ENCODE measurements at regions not wholly inside any gene's neighbourhood (a gene's known extent, or its start where the extent isn't known, plus 50 kb on each side); places are given as distances from the start of the nearest gene placed in this dataset.
"Not testable (repeated sequence)": the region's sequence is repeated elsewhere in the genome, so short reads cannot be mapped to it uniquely, and the experiment has no call there.

DNA sequence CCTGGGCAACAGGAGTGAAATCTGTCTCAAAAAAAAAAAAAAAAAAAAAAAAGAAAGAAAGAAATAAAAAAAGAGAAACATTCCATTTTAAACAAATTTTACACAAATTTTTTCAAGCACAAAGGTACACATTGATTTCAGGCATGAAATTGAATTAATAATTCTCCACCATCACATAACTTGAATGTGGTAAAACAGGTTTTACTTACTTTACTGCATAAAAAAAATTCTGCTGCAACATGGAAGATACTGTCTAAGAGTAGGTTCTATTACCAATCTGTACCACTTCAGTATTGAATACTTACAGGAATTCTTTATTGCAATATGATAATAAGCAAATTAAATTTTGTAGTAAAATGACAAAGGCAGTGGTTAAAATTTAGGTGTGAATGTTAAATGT is 271.6 kb upstream of the ARSJ start:
- no peak for DNase-seq

DNA sequence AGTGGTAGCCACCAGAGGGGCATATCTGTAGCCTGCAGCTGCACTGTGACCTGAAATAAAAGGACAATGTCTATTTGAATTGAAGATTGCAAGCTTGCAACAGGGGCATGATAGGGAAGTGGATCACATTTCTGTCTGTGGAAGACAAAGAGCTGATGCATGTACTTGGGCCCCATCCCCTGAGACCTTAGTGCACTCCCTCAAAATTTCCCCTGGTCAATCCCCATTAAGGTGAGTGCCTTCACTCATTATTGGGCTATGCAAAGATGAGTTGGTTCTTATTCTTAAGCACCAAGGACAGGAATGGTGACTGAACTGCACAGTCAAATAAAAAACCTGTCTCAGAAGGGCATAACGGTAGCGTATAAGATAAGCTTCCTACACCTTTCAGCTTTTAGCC is 273.1 kb upstream of the ARSJ start:
- no peak for DNase-seq

DNA sequence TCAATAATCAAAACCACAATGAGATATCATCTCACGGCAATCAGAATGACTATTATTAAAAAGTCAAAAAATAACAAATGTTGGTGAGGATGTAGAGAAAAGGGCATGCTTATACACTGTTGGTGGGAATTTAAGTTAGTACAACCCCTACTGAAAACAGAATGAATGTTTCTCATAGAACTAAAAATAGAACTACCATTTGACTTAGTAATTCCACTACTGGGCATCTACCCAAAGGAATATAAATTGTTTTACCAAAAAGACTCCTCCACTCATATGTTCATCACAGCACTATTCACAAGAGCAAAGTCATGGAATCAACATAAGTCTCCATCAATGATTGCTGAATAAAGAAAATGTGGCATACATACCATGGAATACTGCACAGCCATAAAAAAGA is 278.1 kb upstream of the ARSJ start:
- no peak for DNase-seq

DNA sequence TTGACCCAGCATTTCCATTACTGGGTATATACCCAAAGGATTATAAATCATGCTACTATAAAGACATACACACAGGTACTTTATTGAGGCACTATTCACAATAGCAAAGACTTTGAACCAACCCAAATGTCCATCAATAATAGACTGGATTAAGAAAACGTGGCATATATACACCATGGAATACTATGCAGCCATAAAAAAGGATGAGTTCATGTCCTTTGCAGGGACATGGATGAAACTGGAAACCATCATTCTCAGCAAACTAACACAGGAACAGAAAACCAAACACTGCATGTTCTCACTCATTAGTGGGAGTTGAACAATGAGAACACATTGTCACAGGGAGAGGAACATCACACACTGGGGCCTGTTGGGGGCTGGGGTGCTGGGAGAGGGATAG is 283.0 kb upstream of the ARSJ start:
- not testable (repeated sequence) for DNase-seq

DNA sequence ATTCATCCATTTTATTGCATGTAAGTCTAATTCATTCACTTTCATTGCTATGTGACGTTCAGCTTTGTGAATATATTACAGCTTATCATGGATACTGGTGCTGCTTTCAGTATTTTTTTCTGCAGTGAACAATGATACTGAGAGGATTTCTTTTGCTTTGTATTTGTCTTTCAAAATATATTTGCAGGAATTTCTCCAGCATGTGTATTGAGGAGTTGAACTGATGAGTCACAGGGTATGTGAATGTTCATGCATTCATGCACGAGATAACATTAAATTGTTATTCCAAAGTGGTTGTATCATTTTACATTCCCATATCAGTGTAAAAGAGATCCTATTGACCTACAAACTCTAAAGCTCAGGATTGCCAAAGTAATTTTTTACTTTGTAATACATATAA is 283.8 kb upstream of the ARSJ start:
- no peak for DNase-seq

DNA sequence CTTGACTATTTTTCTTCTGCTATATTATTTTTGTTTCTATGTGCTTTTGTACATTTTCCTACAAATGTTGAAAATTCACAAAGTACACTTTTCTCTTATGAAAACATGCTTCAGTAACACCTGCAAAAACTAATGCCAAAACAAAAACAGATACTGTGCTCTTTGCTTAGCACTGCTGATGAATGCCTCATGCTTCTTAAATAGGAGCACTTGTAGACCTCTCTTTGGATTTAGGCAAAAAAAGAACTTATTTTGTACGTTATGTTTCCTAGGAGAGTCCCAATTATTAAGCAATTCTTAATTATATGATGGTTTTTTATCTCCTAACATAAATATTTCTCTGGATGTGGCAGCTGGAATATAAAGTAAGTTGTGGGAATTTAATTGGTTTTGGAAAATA is 285.0 kb upstream of the ARSJ start:
- DNase-seq, result no peak

DNA sequence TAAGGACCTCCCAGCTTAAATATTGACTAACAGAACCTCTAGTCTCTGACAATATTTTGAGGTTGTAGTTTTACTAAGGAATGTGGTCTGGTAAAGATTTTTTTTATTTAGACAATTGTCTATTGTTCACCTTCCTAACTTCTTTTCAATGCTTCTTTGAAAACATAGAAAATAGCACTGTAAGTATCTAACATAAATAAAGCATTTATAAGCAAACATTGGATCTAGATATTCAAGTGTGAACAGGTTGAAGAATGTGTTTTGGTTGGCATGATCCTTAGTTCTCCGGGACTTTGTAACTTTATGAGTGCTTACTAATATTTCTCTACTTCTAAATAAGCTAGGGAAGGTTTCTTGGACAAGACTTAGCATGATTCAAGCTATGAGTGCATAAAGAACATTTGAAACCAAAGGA is 285.4 kb upstream of the ARSJ start:
- no peak for DNase-seq

DNA sequence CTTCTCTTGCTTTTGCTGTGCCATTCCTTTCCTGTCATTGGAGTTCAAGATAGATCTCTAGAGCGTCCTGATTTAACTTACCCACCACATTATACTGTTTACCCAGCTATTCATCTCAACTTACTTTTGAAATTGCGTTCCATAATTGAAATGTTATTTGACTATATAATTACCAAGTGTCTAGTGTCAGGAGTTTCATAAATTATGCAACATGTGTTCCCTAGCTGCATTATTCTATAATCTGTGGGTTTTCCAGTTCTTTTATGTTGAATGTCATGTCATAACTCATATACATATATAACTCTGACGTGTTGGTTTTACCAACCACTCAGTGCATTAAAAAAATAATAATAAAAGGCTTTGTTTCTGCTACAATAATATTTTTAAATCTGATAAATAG is 285.9 kb upstream of the ARSJ start:
- no peak for DNase-seq

DNA sequence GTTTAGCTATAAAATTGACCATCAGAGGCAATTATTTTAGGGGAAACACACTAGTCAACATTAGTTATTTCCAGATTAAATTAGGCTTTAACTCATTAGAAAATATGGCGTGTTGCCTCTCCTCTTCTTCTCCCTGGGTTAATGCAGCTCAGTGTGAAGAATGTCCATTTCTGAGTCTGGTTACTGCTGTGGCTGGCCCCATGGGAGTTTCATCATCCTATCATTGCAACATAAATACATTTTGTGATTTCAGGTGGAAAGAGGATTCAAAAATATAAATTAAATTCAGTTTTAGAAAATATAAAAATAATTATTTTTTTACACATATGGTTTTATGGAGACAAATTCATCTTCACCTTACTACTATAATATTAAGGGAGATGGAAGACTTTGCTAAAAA is 288.5 kb upstream of the ARSJ start:
- DNase-seq, result no peak

DNA sequence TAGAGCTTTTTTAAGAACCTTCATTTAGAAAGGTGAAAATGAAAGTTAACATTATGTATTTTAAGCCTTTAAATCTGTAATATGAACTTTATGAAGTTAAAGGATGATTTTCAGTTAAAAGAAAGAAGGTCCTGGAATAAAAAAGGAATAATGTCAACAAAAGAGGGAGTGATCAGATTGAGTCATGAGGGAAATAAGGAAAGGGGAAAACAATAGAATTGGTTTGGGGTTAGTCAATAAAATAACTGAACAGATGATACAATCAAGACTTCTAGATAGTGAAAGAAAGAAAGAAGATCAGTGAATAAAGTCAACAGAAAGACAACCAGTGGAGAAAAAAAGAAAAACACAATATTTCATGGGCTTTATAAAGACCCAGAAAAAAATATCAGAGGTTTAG is 291.6 kb upstream of the ARSJ start:
- no peak for DNase-seq

DNA sequence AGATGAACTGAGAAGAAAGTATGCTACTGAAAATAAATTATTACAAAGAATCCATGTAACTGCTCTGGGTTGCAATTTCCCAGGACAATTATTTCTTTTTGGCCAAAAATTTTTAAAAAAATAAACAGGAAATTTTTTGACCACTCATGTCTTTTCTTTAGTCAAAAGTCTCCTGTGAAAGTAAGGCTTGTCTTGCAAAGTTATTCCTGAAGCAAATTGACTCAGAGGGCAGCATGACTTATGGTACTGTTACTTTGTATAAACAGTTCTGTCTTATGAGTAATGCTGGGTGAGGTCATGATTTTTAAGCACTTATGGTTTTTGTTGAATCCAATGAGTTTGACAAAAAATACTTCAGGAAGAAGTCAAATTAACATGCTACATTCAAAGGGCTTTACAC is 292.8 kb upstream of the ARSJ start:
- DNase-seq, result no peak

DNA sequence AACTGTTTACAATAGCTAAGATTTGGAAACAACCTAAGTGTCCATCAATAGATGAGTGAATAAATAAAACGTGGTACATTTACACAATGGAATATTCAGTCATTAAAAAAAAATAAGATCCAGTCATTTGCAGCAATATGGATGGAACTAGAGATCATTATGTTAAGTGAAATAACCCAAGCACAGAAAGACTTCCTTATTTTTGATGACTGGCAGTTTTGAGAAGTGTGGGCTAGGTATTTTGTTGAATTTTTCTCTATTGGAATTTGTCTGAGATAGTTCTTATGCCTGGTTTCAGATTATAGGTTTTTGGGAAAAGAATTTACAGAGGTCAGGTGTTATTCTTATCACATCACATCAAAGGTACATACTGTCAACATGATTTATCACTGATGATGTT is 293.8 kb upstream of the ARSJ start:
- DNase-seq, result no peak

DNA sequence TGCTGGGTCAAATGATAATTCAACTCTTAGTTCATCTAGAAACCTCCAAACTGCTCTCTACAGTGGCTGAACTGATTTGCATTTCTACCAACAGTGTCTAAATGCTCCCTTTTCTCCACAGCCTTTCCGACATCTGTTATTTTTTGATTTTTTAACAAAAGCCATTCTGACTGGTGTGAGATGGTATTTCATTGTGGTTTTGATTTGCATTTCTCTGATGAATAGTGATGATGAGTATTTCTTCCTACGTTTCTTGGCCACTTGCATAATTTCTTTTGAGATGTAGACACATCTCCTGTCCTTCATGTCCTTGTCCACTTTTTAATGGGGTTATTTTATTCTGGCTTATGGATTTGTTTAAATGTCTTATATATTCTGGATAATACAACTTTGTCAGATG is 298.2 kb upstream of the ARSJ start:
- DNase-seq, result no peak

DNA sequence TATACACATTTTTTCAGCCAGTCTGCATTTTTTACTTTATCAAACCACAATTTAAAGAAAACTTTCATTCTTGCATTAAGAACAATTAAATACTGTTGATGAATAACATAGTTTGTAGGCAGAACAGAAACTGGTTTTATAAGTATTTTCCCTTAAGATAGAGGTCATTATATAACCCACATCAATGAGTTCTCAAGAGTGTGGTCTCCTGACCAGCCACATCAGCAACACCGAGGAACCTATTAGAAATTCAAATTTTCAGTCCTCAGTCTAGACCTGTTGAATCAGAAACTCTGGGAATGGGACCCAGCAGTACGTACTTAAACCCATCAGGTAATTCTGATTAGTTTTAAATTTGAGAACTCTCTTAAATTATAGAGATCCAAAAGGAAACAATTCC is 299.6 kb upstream of the ARSJ start:
- DNase-seq, result no peak

DNA sequence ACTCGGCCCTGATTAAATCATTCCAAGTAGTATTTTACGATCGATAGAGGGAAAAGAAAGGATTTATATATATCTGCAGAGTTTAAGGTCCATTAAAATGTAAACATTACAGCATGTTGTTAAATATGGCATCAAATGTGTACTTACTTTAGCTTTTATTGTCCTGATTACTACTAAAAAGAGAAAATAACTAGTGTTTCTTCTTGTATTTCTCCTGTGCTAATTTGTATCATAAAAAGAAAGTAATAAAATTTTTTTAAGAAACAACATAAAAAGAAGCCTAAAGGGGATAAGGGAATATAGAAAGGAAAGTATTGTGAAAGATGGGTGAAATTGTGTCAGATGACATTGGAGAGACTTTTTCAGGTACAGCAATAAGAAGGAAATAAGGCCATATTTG is 300.3 kb upstream of the ARSJ start:
- no peak for DNase-seq

DNA sequence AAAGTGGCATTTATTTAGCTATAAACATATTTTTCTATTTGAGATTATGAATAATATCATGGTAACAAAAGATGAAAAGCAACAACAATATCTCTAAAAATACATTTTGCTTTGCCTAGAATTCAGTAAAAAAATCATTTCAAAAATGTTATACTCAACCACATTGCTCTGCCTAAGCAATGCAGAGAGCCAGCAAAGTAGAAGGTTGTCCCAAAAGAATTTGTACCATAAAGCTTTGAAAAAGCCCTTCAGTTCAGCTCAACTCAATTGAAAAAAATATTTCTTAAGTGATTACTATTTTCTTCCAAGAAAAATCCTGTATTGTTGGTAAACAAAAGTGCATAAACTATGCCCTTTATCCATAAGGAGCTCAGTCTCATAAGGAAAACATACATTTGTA is 301.2 kb upstream of the ARSJ start:
- no peak for DNase-seq

DNA sequence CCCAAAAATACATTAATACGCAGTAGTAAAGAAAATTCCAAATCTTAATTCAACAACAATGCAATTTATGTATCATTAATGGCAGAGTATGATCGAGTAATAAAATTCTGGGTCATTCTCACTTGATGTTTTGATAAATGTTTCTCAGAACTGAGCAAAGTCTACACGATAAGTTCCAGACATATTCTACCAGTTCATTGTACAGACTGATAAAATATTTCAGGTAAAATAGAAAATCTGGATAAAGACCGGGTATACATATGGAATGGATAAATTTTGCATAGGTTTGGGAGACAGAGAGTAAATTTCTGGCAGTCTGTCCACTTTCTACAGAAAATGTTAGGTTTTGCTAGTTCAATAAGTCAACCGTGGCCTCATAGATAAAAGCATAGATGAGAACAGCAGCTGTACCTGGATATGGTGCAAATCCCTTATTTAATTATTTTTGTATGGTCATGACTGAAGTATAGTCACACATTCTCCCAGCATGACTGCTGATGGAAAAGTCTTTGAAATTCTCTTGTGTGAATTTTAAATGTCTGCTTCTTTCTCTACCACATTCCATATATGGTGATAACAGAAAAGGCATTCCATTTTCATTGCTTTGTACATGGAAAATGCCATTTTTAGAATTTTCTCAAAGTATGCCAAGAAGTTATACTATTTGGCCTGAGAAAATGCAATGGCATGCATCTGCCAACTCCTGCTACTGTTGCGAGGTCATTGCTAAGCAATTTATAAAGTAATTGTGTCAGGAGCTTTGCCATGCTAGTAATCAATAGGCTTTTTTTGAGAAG is 301.9 kb upstream of the ARSJ start:
- no peak for DNase-seq

DNA sequence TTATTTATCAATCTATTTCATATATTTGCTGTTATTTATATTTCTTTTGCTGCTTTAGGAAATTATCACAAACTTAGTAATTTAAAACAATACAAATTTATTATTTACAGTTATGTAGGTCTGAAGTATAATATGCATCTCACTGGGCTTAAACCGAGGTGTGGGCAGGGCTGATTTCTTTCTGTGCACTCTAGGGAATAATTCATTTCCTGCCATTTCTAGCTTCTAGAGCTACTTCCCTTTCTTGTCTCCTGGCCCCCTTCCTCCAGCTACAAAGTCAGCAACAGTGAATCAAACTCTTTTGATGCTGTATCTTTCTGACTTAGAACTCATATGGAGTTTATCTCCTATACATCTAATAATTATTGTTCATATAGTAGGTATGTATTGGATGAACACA is 303.5 kb upstream of the ARSJ start:
- DNase-seq, result no peak

DNA sequence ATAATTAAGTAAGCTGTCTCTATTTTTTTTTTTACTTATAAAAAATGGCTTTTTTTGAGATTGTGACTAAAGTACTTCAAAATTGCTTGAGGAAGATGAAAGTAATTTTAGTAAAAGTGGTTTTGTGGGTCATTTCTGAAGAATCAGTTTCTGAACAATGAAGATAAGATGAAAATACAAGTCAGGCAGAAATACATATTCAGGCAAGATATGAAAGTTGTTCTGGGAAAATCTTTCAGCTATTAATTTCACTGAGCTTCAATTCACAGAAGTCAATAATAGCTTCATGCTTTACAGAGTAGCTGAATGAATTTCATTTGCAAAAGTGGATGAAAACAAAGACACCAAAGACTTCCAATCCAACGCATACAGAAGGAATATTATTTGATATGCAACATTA is 305.2 kb upstream of the ARSJ start:
- DNase-seq, result no peak

DNA sequence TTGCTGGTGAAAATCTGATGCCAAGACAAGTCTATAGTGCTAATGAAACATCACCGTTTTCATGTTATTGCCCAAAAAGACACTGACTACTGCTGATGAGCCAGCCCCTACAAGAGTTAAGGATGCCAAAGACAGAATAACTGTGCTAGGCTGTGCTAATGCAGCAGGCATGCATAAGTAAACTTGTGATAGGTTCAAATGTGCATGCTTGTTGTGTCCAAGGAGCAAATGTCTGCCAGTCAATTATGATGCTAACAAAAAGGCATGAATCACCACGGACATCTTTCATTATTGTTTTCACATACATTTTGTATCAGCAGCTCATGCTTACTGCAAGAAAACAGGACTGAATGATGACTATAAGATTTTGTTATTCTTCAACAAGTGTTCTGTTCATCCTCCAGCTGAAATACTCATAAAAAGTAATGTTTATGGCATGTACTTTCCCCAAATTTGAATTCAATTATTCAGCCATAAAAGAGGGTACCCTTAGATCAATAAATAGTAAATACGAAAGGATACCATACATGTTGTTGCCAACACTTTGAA is 306.9 kb upstream of the ARSJ start:
- no peak for DNase-seq

DNA sequence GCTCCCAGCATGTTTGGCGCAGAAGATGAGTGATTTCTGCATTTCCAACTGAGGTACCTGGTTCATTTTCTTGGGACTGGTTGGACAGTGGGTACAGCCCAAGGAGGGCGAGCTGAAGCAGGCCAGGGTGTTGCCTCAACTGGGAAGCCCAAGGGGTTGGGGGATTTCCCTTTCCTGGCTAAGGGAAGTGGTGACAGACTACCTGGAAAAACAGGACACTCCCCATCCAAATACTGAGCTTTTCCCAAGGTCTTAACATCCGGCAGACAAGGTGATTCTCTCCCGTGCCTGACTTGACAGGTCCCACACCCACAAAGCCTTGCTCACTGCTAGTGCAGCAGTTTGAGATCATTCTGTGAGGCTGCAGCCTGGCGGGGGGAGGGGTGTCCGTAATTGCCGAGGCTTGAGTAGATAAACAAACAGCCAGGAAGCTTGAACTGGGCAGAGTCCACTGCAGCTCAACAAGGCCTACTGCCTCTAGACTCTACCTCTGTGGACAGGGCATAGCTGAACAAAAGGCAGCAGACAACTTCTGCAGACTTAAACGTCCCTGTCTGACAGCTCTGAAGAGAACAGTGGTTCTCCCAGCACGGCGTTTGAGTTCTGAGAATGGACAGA is 307.7 kb upstream of the ARSJ start:
- DNase-seq, result no peak

DNA sequence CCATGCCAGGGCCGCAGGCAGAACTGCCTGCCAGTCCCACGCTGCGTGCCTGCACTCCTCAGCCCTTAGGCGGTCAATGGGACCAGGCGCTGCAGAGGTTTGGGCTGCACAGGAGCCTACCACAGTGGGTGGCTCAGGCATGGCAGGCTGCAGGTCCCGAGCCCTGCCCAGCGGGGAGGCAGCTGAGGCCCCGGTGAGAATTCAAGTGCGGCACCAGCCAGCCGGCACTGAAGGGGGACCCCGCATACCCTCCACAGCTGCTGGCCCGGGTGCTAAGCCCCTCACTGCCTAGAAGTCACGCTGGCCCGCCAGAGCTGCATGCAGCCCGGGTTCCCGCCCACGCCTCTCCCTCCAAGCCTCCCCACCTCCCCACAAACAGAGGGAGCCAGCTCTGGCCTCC is 302.5 kb upstream of the UGT8 start:
- DNase-seq, result no peak

DNA sequence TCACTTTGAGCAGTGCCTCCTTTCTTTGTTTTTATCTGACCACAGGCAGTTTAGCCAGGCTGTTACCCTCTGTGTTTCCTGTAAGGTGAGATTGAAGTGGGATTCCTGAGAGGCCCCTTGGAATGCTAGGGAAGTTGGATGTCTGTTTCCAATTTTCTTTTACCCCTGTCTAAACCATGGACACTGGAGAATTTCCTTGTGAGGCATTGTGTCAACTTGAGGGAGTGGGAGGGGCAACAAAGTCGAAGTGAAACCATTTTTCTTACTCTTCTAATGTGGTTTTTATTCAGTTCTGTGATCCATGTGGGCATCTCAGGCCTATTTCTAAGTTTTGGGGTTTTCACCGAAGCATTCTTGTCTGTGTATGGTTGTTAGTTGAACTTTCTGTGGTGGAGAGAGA is 296.1 kb upstream of the UGT8 start:
- DNase-seq, result no peak

DNA sequence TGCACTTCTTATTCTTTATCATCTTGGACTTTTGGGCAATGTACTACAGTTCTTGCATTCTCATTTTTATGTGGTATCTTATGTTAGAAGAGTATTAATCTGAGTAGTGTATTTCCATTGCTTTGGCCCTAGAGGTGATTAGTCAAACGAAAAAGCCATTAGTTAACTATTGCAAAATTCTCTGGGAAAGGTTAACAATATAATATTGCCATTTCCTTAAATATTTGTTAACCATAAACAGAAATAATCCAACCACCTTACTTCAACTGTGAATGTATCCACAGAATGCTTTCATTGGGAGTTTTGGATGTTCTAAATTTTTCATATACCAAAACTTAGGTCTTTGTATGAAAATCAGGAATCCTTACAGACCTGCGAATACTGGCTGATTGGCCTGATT is 294.6 kb upstream of the UGT8 start:
- no peak for DNase-seq

DNA sequence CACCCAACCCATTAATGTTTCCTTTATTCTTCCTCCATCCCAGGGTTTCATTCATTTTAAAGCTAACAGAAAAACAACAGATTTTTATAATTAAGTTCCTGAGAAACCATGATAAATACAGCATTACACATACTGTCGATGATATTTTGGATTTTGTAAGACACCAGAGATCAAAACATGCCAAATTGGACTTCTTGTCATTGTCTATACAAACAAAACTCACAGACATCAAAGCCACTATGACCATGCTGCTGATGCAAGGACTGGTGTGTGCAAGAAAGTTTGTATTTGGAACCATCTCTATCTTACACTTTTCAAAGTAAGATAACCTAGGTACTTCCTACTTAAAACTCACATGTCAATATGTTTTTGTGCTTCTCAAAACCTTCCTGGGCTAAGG is 294.0 kb upstream of the UGT8 start:
- no peak for DNase-seq
